ENCODE measurements at regions not wholly inside any gene's neighbourhood (a gene's known extent, or its start where the extent isn't known, plus 50 kb on each side); places are given as distances from the start of the nearest gene placed in this dataset.

DNA sequence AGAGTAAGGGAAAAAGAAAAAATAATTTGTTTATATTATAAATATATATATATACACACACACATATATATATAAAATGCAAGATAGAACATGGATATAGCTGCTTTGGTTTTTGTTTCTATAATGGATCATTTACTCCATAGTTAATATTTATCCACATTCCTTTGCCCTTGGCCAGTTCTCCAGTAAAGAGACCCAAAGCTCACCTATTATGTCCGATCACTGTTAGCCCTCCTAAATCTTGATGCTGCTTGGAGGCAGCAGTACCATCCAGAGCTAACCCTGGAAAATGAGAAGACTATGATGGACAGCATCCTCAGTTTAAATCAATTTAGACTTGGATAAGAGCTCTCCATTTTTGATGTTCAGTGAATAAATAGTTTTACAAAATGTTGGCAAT lies 407.7 kb downstream of the PLPP3 start:
- ChIA-PET CTCF (no interaction called here), POLR2A (no interaction called here)

DNA sequence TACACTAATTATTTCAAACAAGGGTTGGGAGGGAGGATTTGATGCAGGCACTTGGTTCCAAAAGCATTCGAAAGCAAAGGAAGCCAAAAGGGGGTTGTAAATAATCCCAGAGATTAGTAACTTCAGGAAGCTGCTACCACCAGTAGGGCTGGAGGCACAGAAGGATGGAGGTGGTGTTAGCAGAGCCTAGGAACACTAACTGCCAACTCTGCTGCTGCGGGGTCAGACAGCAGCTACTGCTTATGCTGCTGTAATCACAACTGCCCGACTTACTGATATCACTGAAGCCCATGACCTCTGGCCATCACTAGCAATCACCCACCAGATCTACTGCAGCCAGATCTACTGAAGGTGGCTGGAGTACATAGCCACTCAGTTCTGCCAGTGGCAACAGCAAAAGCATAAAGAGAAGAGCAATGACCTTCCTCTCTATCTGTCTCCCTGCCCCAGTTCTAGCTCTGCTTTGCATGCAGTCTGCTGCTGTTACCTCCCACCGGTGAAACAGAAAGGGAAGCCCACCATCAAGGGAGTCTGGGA lies 408.5 kb downstream of the PLPP3 start:
- CTCF ChIA-PET: no interaction called here
- POLR2A ChIA-PET: no interaction called here

DNA sequence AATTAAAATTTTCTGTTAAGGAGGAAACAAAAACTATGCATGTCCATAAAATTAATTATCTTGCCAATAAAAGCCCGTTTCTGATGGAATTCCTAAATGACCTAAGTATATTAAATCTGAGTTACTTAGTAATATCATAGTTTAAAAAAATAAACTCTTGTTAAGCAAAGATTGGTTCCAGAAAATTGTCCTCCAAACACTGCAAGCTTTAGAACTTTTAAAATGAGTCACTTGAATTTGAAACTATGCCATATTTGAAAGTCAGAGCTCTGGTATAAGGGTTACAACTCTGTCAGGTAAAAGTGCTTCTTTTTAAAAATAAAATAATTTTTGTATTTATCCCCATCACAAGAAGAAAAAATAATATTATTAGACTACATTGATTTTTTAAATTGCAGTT lies 409.5 kb downstream of the PLPP3 start:
- ChIA-PET CTCF (no interaction called here), POLR2A (no interaction called here)

DNA sequence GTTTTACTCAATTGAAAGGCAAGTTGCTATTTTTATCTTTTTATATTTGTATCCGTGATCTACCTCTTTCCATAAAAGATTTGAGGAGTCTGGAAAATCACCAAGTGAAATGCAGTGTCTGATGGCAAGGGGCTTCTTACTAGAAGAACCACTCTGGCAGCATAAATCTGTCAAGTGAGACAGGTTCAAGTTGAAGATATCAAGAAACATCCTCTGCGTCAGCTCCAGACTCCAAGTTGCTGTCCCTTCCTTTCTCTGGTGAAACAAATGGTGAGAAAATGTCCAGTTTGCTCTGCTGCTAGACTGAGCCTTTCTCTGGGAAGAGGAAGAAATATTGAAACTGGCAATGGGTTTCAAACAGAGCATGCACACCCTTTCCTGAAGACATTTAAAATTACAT lies 411.2 kb downstream of the PLPP3 start:
- ChIA-PET CTCF (no interaction called here), POLR2A (no interaction called here)

GRCh38 chr1:56167596-56167995 lies 411.8 kb downstream of the PLPP3 start:
- ChIA-PET POLR2A (no interaction called here), CTCF (no interaction called here)

GRCh38 chr1:56160773-56161315 lies 418.5 kb downstream of the PLPP3 start:
- ChIA-PET CTCF (no interaction called here), POLR2A (no interaction called here)

GRCh38 chr1:56156971-56157876 lies 422.1 kb downstream of the PLPP3 start:
- POLR2A ChIA-PET: no interaction called here
- CTCF ChIA-PET: no interaction called here

DNA sequence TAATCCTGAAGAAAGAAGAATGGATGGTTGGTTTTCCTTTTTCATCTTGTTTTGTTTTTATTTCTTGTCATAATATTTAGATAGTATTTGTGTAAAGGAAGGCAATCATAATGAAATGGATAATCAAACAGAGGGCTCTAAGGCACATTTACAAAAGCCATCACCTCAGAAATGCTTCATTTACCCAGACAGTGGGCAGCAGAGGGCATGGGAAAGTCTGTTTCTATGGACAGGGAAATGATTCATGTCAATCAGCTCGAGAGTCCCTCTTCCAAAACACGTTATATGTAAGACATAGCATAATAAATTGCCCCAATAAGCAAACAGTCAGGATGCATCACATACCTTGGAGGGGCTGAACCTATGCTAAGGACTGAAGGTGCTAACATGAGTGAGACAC lies 426.1 kb downstream of the PLPP3 start:
- POLR2A ChIA-PET: no interaction called here
- CTCF ChIA-PET: no interaction called here

GRCh38 chr1:56152635-56153034 lies 426.7 kb downstream of the PLPP3 start:
- CTCF ChIA-PET: no interaction called here
- POLR2A ChIA-PET: no interaction called here

- POLR2A ChIA-PET: no interaction called here
- CTCF ChIA-PET: no interaction called here
These were observed 428.0 kb downstream of the PLPP3 start for GRCh38 chr1:56151402-56151801.

DNA sequence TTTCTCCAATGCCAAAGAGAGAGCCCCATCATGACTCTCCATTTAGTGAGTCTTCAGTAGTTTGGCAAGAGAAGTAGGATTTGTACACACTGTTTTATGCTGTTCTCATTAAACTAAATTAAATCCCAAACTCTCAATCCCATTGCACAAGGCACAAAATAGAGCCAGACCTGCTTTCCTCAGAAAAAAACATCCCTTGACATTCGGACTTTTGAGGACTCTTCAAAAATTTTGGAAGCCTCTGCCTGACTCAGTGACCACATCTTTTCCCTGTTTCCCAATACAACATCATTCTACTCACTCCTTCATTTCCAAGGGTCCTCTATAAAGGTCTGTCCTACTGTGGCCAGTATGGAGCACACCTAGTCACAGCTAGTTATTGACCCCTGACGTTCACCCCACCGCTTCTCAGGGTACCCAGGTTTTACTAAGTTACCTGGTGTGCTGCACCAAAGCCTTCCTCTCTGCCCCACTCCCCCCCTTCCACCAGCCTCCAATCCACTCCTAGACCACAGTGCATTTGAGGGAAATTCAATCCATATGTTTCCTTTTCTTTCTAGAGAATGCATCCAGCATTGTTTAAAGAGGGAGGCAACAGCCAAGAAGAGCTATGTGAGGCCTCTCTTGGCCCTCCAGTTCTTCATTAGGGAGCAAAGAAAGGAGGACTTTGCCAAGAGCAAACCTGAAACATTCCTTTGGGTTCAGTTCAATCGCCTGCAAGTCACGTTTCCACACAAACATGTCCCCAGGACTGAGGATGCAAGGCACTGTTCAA lies 428.7 kb downstream of the PLPP3 start:
- ChIA-PET POLR2A (no interaction called here), CTCF (no interaction called here)

- ChIA-PET CTCF (no interaction called here), POLR2A (no interaction called here)
These were observed 429.6 kb downstream of the PLPP3 start for GRCh38 chr1:56149761-56150160.

DNA sequence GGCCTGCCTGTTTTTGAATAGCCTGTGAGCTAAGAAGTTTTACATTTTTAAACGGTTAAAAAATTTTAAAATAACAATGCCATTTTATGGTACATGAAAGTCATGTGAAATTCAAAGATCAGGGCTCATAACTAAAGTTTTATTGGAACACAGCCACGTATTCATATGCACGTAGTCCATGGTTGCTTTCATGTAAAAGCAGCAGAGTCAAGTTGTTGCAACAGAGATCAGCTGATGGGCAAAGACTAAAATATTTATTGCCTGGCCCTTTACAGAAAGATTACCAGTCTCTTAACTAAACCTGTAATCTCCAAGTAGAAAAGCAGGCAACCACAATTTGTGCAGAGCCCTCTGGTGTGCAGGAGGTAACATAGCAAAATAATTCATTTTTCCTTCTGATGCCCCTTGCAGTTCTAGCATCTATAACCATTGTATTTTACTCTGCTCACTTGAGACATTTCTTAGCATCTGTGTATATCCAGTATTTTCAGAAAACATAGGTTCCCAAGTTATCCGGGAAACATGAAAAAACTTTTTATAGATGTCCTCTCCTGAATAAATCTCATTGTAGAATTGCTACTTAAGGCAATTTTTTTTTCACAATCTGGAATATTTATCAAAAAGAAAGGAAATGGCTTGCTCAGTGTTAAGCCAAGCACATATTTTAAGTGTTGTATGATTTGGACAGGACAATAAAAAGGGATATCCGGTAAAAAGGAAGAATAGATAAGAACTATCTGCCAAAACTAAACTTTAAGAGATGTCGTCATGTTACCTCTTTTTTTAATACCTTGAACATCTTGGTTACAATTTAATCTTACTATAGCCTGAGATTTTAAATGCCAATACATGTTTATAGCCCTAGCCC lies 430.8 kb downstream of the PLPP3 start:
- POLR2A ChIA-PET: no interaction called here
- CTCF ChIA-PET: no interaction called here

- POLR2A ChIA-PET: no interaction called here
These were observed 431.9 kb downstream of the PLPP3 start for GRCh38 chr1:56147459-56147858.

GRCh38 chr1:56147034-56147433 lies 432.3 kb downstream of the PLPP3 start:
- ChIA-PET CTCF (no interaction called here), POLR2A (no interaction called here)

More at GRCh38 chr1:56147459-56147858, 431.9 kb downstream of the PLPP3 start:
- CTCF ChIA-PET: no interaction called here

DNA sequence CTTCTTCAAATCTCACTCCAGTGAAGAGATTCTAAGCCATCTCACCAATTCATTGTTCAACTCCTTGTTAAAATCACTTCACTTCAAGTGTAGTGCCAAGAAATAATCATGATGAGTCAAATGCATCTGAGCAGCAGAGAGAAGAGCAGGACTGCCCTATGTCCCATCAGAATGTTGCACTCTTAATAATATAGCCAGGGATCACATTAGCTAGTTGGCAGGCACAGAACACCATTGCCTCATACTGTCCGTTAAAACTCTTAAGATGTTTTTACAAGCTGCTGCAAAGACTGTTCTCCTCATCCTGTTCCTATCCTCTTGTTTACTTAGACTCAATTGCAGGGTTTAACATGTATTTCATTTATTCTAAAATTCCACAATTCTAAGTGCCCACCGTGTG lies 432.9 kb downstream of the PLPP3 start:
- POLR2A ChIA-PET: no interaction called here
- CTCF ChIA-PET: no interaction called here

- ChIA-PET CTCF (no interaction called here), POLR2A (no interaction called here)
These were observed 433.8 kb downstream of the PLPP3 start for GRCh38 chr1:56145581-56145980.

GRCh38 chr1:56142301-56142700 lies 437.1 kb downstream of the PLPP3 start:
- ChIA-PET POLR2A (no interaction called here), CTCF (no interaction called here)

DNA sequence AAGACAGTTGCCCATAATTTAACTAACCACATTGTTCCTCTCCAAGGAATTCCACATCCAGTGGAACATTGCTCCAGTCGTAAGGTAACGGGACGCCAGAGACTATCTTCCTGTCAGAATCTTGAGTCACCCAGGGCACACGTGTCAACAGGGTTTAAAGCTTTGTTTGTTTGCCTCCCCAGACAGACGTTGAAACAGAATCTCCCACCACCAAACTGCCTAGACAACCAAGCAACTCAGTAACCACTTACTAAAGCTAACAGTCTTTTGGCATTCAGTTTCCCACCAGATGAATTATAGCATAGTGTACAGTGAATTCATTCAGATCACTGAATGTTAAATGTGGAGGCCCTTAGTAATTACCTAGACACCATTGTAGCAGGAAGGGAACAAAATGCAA lies 439.5 kb downstream of the PLPP3 start:
- POLR2A ChIA-PET: no interaction called here
- CTCF ChIA-PET: no interaction called here

All from activated CD8-positive, alpha-beta memory T cell treated with anti-CD3 and anti-CD28 coated beads for 36 hours (primary cell).